Rectal smooth muscle tissue (tissue), 1 donor: ENCODE measurements at regions not wholly inside any gene's neighbourhood (a gene's known extent, or its start where the extent isn't known, plus 50 kb on each side); places are given as distances from the start of the nearest gene placed in this dataset.
"Not testable (repeated sequence)": the region's sequence is repeated elsewhere in the genome, so short reads cannot be mapped to it uniquely, and the experiment has no call there.

Source experiments
- H3K27ac ChIP-seq: one replicate; pipeline ENCODE4 v1.7.0; 2013; ENCODE audit warnings: low read depth, low read length, inconsistent platforms
- H3K27me3 ChIP-seq: one replicate; pipeline ENCODE4 v1.7.0; 2013; ENCODE audit warnings: low read length; ENCODE audit not compliant: control insufficient read depth, insufficient read depth
- H3K36me3 ChIP-seq: one replicate; pipeline ENCODE4 v1.7.0; 2013; ENCODE audit warnings: low read length; ENCODE audit not compliant: control insufficient read depth, insufficient read depth
- H3K4me1 ChIP-seq: one replicate; pipeline ENCODE4 v1.7.0; 2013; ENCODE audit warnings: low read length; ENCODE audit not compliant: control insufficient read depth, insufficient read depth
- H3K4me3 ChIP-seq: one replicate; pipeline ENCODE4 v1.7.0; 2013; ENCODE audit warnings: low read length
- H3K9ac ChIP-seq: one replicate; pipeline ENCODE4 v1.7.0; 2013; ENCODE audit warnings: low read length

DNA sequence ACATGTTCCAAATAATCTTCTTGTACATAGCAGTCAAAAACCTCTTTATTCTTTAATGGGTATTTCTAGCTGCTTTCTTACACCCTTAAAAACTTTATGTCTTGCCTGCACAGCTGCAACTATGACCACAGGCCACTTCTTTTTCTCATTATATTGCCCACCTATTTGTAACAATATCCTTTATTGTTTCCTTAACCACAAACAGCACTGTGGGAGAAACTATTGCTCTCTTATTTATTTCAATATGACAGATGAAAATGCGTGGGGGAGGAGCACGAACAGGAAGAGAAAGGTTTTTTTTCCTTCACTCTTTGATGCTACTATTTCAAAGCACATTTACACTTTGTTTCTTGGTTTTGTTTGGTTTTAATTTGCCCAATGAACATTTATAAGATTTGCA is 253.5 kb downstream of the GJA1 start:
- no peak overlapping the region for H3K27ac ChIP-seq
- H3K4me3 ChIP-seq = no peak overlapping the region
- H3K27me3 ChIP-seq = no peaks in the 10 kb centered on the region
- H3K36me3 ChIP-seq = no peaks in the 10 kb centered on the region
- H3K9ac ChIP-seq = no peak overlapping the region
- H3K4me1 ChIP-seq = no peaks in the 10 kb centered on the region

DNA sequence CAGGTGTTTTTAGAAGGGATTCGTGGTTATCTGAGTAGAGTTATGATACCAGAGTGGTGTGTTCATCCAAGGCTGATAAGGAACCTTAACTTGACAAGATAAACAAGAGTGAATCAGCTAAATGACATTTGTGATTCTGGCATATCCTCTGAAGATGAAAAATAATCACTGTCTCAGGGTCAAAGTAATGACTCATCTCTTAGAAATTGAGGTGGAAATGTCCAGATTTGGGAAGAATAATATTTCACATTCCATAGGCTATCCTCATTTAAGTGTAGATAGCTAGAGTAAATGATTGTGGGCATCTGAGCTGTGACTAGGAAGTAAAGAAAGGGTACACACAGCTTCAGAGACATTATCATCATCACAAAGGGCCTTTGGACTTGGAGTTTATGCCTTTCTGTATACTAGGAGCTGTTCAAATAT is 255.7 kb downstream of the GJA1 start:
- no peak overlapping the region for H3K27ac ChIP-seq
- H3K4me3 ChIP-seq = no peak overlapping the region
- no peaks in the 10 kb centered on the region for H3K27me3 ChIP-seq
- no peaks in the 10 kb centered on the region for H3K36me3 ChIP-seq
- H3K9ac ChIP-seq = no peak overlapping the region
- no peaks in the 10 kb centered on the region for H3K4me1 ChIP-seq

DNA sequence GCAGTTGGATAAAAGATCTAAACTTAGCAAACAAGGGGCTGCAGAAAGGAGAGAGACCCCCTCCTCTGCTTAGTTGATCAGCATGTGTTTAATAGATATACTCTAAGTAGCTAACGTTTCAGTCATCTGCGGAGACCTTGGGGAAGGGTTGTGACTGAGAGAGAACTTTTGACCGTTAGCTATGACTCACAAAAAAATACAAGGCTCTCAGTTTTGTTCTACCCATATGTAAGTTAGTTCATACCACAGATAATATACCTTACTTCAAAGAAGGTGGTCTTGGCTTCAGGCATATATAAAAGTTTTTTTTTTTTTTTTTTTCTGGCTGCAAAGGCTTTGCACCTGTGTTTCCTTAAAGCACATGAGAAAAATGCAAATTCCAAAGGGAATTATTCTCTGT is 258.9 kb downstream of the GJA1 start:
- Histone ChIP-seq H3K36me3 (no peaks in the 10 kb centered on the region), H3K9ac (no peak overlapping the region), H3K27me3 (no peaks in the 10 kb centered on the region), H3K4me3 (no peak overlapping the region), H3K27ac (no peak overlapping the region), H3K4me1 (no peaks in the 10 kb centered on the region)

DNA sequence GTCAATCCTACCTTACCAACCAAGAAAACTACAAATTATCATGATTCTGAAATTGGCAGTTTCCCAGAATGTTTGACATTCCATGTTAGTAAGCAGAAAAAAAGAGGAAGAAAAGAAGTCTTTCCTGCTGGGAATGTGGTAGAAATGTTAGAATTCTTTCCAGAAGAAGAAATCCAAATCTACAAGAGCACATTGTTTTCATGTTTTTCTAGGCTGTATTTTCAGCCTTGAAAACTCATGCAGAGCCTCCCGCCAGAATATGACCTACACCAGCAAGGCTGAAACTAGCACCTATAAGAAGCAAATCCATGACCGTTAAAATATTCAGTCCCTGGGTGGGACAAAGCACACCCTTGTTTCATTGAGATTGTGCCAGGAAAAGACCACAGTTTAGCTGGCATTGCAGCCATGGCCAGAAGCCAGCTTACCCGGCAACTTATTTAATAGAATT is 259.4 kb downstream of the GJA1 start:
- Histone ChIP-seq H3K27ac (no peak overlapping the region), H3K9ac (no peak overlapping the region), H3K4me1 (no peaks in the 10 kb centered on the region), H3K36me3 (no peaks in the 10 kb centered on the region), H3K4me3 (no peak overlapping the region), H3K27me3 (no peaks in the 10 kb centered on the region)

DNA sequence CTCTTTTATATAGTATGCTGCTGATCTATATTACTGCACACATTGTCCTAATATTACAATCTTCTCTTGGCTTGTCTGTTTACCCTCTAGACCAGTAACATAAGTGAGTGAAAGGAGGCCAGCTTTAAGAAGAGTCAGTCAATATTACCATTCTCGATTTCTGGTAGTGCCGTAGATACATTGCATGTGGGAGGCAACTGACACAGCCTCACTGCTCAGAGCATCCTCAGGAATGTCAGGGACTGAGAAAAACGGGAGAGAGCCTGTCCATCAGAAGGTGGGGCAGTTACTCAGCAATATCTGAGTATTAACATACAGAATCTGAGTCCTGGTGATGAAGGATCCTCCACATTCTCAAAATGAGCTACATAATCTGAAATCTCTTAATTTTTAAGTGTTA is 259.9 kb downstream of the GJA1 start:
- Histone ChIP-seq H3K36me3 (no peaks in the 10 kb centered on the region), H3K9ac (no peak overlapping the region), H3K4me1 (no peaks in the 10 kb centered on the region), H3K4me3 (no peak overlapping the region), H3K27ac (no peak overlapping the region), H3K27me3 (no peaks in the 10 kb centered on the region)

DNA sequence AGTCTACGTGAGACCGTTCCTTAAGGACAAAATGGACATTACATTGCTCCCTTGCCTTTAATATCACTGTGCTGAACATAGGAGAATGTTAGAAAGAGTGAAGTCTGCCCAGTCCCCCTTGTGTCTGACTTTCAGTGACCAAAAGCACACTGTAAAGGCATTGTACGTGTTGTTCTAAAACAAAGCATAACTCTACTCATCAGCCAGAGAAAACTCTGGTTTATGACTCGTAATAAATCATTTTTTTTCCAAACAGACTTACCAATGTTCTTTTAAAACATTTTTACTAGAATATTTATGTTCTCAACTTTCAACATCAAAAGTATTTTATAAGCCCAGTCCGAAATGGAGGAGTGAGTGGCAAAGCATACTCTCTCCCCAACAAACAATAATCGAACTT is 262.5 kb downstream of the GJA1 start:
- Histone ChIP-seq H3K9ac (no peak overlapping the region), H3K27ac (no peak overlapping the region), H3K27me3 (no peaks in the 10 kb centered on the region), H3K4me3 (no peak overlapping the region), H3K36me3 (no peaks in the 10 kb centered on the region), H3K4me1 (no peaks in the 10 kb centered on the region)

DNA sequence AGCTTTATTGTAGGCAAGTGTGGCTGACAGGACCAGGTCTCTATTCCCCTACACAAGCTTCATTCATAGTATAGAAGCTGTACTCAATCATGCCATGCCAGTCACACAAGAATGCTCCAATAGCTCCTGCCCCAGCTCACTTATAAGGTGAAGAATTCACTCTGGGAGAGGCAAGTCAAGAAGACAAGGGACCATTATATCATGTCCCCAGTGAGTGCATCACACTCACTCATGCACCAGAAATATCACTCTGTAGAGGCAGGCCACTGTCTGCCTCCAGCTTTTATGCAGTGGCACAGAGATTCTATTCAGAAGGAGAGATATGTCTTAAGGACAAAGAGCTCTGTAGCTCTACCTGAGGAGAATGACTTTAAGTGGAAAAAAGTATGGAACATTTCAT is 263.2 kb downstream of the GJA1 start:
- H3K36me3 ChIP-seq = no peaks in the 10 kb centered on the region
- H3K4me3 ChIP-seq = no peak overlapping the region
- H3K27me3 ChIP-seq = no peaks in the 10 kb centered on the region
- H3K27ac ChIP-seq = no peak overlapping the region
- H3K4me1 ChIP-seq = no peaks in the 10 kb centered on the region
- no peak overlapping the region for H3K9ac ChIP-seq

DNA sequence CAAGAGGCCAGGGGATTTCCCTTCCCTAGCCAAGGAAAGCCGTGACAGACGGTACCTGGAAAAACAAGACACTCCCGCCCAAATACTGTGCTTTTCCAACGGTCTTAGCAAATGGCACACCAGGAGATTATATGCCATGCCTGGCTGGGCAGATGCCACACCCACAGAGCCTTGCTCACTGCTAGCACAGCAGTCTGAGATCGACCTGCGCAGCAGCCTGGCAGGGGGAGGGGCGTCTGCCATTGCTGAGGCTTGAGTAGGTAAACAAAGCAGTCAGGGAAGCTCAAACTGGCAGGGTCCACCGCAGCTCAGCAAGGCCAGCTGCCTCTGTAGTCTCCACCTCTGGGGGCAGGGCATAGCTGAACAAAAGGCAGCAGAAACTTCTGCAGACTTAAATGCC is 267.7 kb downstream of the GJA1 start:
- H3K36me3 ChIP-seq, H3K27me3 ChIP-seq, H3K27ac ChIP-seq, H3K4me1 ChIP-seq, H3K9ac ChIP-seq, H3K4me3 ChIP-seq: not testable (repeated sequence)

DNA sequence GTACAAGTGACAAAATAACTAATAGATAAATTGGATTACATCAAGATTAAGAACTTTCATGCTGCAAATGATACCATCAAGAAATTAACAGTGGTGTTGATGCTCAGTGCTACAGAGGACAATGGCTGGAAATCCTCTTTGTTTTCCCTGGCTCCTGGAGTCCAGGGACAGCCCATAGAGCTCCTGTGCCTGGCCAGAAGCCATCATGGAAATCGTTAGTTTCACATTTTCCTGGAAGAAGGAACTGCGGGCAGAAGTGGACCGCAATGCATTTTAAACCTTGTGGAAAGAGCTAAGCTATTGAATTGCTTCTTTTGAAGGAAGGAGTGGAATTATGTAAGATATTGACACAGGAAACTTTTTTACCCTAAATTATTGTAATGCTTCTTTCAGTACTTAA is 276.0 kb downstream of the GJA1 start:
- no peak overlapping the region for H3K9ac ChIP-seq
- no peak overlapping the region for H3K27ac ChIP-seq
- H3K4me3 ChIP-seq = no peak overlapping the region
- H3K27me3 ChIP-seq = no peaks in the 10 kb centered on the region
- no peaks in the 10 kb centered on the region for H3K36me3 ChIP-seq
- no peaks in the 10 kb centered on the region for H3K4me1 ChIP-seq

DNA sequence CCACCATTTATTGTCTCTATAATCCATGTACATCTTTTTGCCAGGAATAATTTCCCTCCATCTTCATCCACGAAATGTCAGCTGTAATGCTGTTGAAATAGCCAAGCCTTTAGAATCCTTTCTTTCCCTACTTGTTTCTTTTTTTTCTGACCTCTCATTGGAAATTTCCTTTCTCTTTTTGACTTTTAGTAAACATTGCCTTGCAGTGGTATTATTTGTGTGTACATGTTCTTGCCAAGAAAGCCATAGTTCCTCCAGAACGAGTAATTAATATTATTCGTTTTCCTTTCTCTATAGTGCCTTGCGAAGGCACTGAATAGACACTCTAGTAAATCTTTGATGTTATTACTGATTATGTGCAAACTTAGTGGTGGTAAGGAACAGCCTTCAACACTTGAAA is 282.2 kb downstream of the GJA1 start:
- no peaks in the 10 kb centered on the region for H3K27me3 ChIP-seq
- no peak overlapping the region for H3K27ac ChIP-seq
- no peaks in the 10 kb centered on the region for H3K4me1 ChIP-seq
- no peak overlapping the region for H3K4me3 ChIP-seq
- no peaks in the 10 kb centered on the region for H3K36me3 ChIP-seq
- no peak overlapping the region for H3K9ac ChIP-seq

DNA sequence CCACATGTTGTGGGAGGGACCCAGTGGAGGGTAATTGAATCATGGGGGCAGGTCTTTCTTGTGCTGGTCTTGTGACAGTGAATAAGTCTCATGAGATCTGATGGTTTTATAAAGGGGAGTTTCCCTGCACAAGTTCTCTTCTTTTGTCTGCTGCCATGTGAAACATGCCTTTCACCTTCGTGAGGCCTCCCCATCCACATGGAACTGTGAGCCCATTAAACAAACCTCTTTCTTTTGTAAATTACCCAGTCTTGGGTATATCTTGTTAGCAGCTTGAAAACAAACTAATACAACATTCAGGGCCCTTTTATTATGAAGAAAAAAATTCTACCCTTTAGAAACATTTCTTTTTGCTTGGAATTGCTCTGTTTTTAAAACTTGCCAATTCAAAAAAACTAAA is 285.4 kb downstream of the GJA1 start:
- not testable (repeated sequence) for H3K27me3 ChIP-seq, H3K27ac ChIP-seq, H3K4me1 ChIP-seq, H3K4me3 ChIP-seq, H3K36me3 ChIP-seq, H3K9ac ChIP-seq

DNA sequence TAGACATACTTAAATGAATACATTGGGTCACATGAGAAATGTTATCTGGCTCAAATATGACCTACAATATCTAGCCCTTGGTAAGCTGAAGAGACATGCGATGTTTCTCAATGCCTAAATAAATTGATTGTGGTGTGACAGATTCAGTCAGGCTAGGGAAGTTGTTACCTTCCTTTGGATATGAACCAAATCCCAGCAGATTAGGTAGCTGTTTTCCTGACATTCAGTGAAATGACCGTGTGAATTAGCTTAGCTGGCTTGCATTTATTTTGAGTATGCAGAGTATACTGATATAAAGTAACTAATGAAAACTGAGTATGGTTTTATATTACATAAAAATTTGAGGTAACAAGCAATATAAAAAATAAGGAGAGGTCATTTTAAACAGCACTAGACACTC is 288.2 kb downstream of the GJA1 start:
- no peaks in the 10 kb centered on the region for H3K4me1 ChIP-seq
- H3K4me3 ChIP-seq = no peak overlapping the region
- H3K36me3 ChIP-seq = no peaks in the 10 kb centered on the region
- H3K9ac ChIP-seq = no peak overlapping the region
- H3K27ac ChIP-seq = no peak overlapping the region
- H3K27me3 ChIP-seq = no peaks in the 10 kb centered on the region

DNA sequence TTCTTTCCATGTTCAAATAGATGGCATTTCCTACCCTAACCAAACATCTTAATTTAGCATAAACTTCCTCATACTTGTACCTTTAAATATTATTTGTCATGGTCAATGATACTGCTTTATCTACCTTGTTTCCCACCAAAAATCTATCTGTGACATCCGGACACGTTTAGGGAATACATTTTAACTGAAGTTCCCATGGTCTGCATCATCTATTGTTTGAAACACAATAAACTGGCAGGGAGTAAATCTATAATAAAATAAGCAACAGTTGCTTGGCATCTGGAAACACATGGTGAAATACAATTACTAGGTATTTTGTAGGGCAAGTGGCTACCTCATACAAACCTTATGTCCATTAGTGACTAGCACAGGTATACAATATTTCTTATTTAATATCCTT is 289.1 kb downstream of the GJA1 start:
- Histone ChIP-seq H3K27ac (no peak overlapping the region), H3K4me1 (no peaks in the 10 kb centered on the region), H3K27me3 (no peaks in the 10 kb centered on the region), H3K36me3 (no peaks in the 10 kb centered on the region), H3K9ac (no peak overlapping the region), H3K4me3 (no peak overlapping the region)

DNA sequence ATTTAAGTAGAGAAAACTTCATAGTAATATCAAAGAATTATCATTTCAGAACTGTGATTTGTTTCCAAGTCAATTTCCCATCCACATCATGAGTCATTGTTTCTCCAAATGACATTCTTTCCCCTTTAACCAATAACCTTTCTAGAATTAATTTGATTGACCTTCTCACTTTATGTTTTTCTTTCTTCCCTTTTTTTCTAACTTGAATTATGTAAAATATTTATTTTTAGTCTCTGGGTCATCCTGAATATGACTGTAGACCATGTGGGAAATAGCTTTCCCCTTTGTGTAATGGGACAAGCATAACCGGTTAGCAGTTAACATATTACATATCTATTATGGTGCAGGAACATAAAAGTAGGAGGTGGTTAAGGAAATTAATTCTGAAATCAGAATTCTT is 291.1 kb downstream of the GJA1 start:
- H3K36me3 ChIP-seq = no peaks in the 10 kb centered on the region
- no peak overlapping the region for H3K9ac ChIP-seq
- H3K27me3 ChIP-seq = no peaks in the 10 kb centered on the region
- no peak overlapping the region for H3K27ac ChIP-seq
- H3K4me3 ChIP-seq = no peak overlapping the region
- H3K4me1 ChIP-seq = no peaks in the 10 kb centered on the region
